Sigmoid colon (tissue), 6 donors: ENCODE measurements at regions not wholly inside any gene's neighbourhood (a gene's known extent, or its start where the extent isn't known, plus 50 kb on each side); places are given as distances from the start of the nearest gene placed in this dataset.
A peak's percentile ranks its signal among the peaks of the same experiment; 100 is the strongest.

Experiments
- DNase-seq: peaks from one replicate; pipeline ENCODE4 v3.0.0-alpha.2; 2019
- H3K27ac ChIP-seq, 4 donors: fragments of 200-600 bp; sonication (generic); one replicate each; pipeline ENCODE4 v1.5.1; 2016 to 2019; ENCODE audit warnings: mild to moderate bottlenecking in 1 of 4
- H3K27me3 ChIP-seq, 3 donors: fragments of 200-600 bp; sonication (generic); one replicate each; pipeline ENCODE4 v1.5.1; 2019; ENCODE audit warnings: mild to moderate bottlenecking in 1 of 3
- H3K36me3 ChIP-seq, 4 donors: fragments of 200-600 bp; sonication (generic); one replicate each; pipeline ENCODE4 v1.5.1; 2016 to 2019
- H3K4me1 ChIP-seq, 4 donors: fragments of 200-600 bp; sonication (generic); one replicate each; pipeline ENCODE4 v1.5.1; 2017 to 2019
- H3K4me3 ChIP-seq, 4 donors: fragments of 200-600 bp; sonication (generic); one replicate each; pipeline ENCODE4 v1.5.1; 2017 to 2019; ENCODE audit warnings: mild to moderate bottlenecking in 2 of 4, moderate library complexity in 1 of 4
- H3K9me3 ChIP-seq, 4 donors: fragments of 200-600 bp in 3 of 4; sonication (generic) in 3 of 4; one replicate each; pipeline versions ENCODE4 v1.5.1 to v1.6.1; 2013 to 2019
- CTCF ChIP-seq, 4 experiments: fragments of 450-650 bp in 3 of 4; fragments of 200-600 bp in 1 of 4; IDR thresholded peaks; one replicate each; pipeline ENCODE4 v1.5.1; 2016 to 2019; ENCODE audit warnings: antibody characterized with exemption in 4 of 4, mild to moderate bottlenecking in 3 of 4, moderate library complexity in 2 of 4
- EP300 ChIP-seq, 4 donors: sonication (generic); formaldehyde crosslinking; IDR thresholded peaks; one replicate each; pipeline ENCODE4 v1.6.1; 2017; ENCODE audit warnings: antibody characterized with exemption in 4 of 4
- POLR2A ChIP-seq, 2 donors: fragments of 450-650 bp; IDR thresholded peaks; one replicate each; pipeline ENCODE4 v1.6.1; 2016; ENCODE audit warnings: antibody characterized with exemption in 2 of 2, mild to moderate bottlenecking in 2 of 2, moderate library complexity in 2 of 2
- POLR2AphosphoS5 ChIP-seq, 4 donors: sonication (generic); formaldehyde crosslinking; IDR thresholded peaks; one replicate each; pipeline ENCODE4 v1.6.1; 2017; ENCODE audit warnings: antibody characterized with exemption in 4 of 4
- WGBS, 2 donors: extraction: QIAGEN DNeasy Blood & Tissue Kit; methylation state at CpG; one replicate each; pipeline ENCODE4 v1.1.7; 2013; 5-methylcytosine and 5-hydroxymethylcytosine counted together
- intact Hi-C: fragments of 100-400 bp; cut with DNase I; formaldehyde crosslinking; loops from one replicate; pipeline ENCODE4 v1.15.1; 2023
- donor health status: healthy with polysubstance abuse.
- donor health status: healthy.

GRCh38 chr14:89486505-89486904 is 69.5 kb upstream of the FOXN3 start:
- Histone ChIP-seq H3K9me3 (no peaks in the 10 kb centered on the region), H3K36me3 (no peaks in the 10 kb centered on the region), H3K4me3 (no peak overlapping the region), H3K4me1 (peaks cover 0 to 19% (median 6%) of the 10 kb centered on the region in 4 donors), H3K27me3 (no peaks in the 10 kb centered on the region), H3K27ac (no peak overlapping the region)
- TF ChIP-seq EP300 (IDR thresholded peaks at IDR 0.05) (no peak), POLR2AphosphoS5 (IDR thresholded peaks at IDR 0.05) (no peak), CTCF (IDR thresholded peaks at IDR 0.05) (no peak), POLR2A (IDR thresholded peaks at IDR 0.05) (no peak)
- intact Hi-C loops = no loop called here
- no peak for DNase-seq
- WGBS, 2 donors = 86 to 95% methylated on average over 8 of the region's 8 CpGs

GRCh38 chr14:89485264-89485663 is 68.2 kb upstream of the FOXN3 start:
- WGBS, 2 donors = 82 to 87% methylated on average over 2 of the region's 2 CpGs
- Histone ChIP-seq H3K9me3 (no peaks in the 10 kb centered on the region), H3K36me3 (no peaks in the 10 kb centered on the region), H3K4me1 (peaks cover 0 to 14% (median 6%) of the 10 kb centered on the region in 4 donors), H3K27me3 (no peaks in the 10 kb centered on the region), H3K4me3 (no peak overlapping the region), H3K27ac (peak overlapping the region in 1 of 4 donors; percentile 18)
- DNase-seq = no peak
- TF ChIP-seq EP300 (IDR thresholded peaks at IDR 0.05) = no peak
- no peak for TF ChIP-seq CTCF (IDR thresholded peaks at IDR 0.05)
- no peak for TF ChIP-seq POLR2A (IDR thresholded peaks at IDR 0.05)
- no peak for TF ChIP-seq POLR2AphosphoS5 (IDR thresholded peaks at IDR 0.05)
- intact Hi-C loops = no loop called here

- 93 to 95% methylated on average over 9 of the region's 9 CpGs for WGBS, 2 donors
- H3K4me3 ChIP-seq = no peak overlapping the region
- no peak for DNase-seq
- no peaks in the 10 kb centered on the region for H3K27me3 ChIP-seq
- H3K27ac ChIP-seq = no peak overlapping the region
- TF ChIP-seq POLR2A (IDR thresholded peaks at IDR 0.05) (no peak), POLR2AphosphoS5 (IDR thresholded peaks at IDR 0.05) (no peak), CTCF (IDR thresholded peaks at IDR 0.05) (no peak), EP300 (IDR thresholded peaks at IDR 0.05) (no peak)
- H3K9me3 ChIP-seq = no peaks in the 10 kb centered on the region
- H3K36me3 ChIP-seq = no peaks in the 10 kb centered on the region
- peaks cover 0 to 3% (median under 1%) of the 10 kb centered on the region in 4 donors for H3K4me1 ChIP-seq
- intact Hi-C loops = no loop called here
Measured at GRCh38 chr14:89484051-89484844, 67.2 kb upstream of the FOXN3 start.

GRCh38 chr14:89481196-89481595 is 64.2 kb upstream of the FOXN3 start:
- no peaks in the 10 kb centered on the region for H3K36me3 ChIP-seq
- peak; percentile 78 for DNase-seq
- WGBS, 2 donors = 81 to 88% methylated on average over 11 of the region's 11 CpGs
- H3K4me1 ChIP-seq = no peaks in the 10 kb centered on the region
- no peaks in the 10 kb centered on the region for H3K27me3 ChIP-seq
- no peak overlapping the region for H3K4me3 ChIP-seq
- TF ChIP-seq POLR2AphosphoS5 (IDR thresholded peaks at IDR 0.05) = peak in 1 of 4 donors; percentile 11
- no peak for TF ChIP-seq POLR2A (IDR thresholded peaks at IDR 0.05)
- H3K9me3 ChIP-seq = no peaks in the 10 kb centered on the region
- intact Hi-C loops = no loop called here
- H3K27ac ChIP-seq = peak overlapping the region in 1 of 4 donors; percentile 66

GRCh38 chr14:89480278-89480677 is 63.2 kb upstream of the FOXN3 start:
- Histone ChIP-seq H3K27me3 (no peaks in the 10 kb centered on the region), H3K9me3 (no peaks in the 10 kb centered on the region), H3K4me3 (no peak overlapping the region), H3K27ac (no peak overlapping the region), H3K36me3 (no peaks in the 10 kb centered on the region), H3K4me1 (no peaks in the 10 kb centered on the region)
- no peak for DNase-seq
- TF ChIP-seq EP300 (IDR thresholded peaks at IDR 0.05) = no peak
- TF ChIP-seq POLR2A (IDR thresholded peaks at IDR 0.05) = no peak
- TF ChIP-seq POLR2AphosphoS5 (IDR thresholded peaks at IDR 0.05) = no peak
- no peak for TF ChIP-seq CTCF (IDR thresholded peaks at IDR 0.05)
- intact Hi-C loops = no loop called here
- 95 to 97% methylated on average over 6 of the region's 6 CpGs for WGBS, 2 donors
